Putamen (tissue), 1 donor: ENCODE measurements at regions not wholly inside any gene's neighbourhood (a gene's known extent, or its start where the extent isn't known, plus 50 kb on each side); places are given as distances from the start of the nearest gene placed in this dataset.
"Not testable (repeated sequence)": the region's sequence is repeated elsewhere in the genome, so short reads cannot be mapped to it uniquely, and the experiment has no call there.

ENCODE experiments used
- DNase-seq: peaks from one replicate; pipeline ENCODE4 v3.0.0-alpha.2; 2016; ENCODE audit warnings: low spot score

DNA sequence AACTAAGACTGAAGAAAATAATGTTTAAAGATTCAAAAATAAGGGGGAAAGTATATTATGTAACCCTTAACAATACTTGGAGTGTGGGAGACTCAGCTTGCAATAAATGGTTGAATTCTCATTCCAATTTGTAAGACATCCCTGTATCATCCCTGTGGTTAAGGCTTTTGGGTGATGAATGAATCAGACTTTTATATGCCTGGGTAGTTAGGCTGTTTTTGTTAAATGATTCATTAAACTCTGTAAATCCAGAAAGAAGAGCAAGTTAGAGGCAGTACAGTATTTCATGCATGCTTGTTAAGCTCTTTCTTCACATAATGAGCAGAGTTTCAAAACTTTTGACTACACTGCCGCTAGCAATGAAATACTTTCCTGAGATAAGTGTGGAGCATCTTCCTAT is 948.8 kb downstream of the SOCS6 start:
- no peak for DNase-seq

GRCh38 chr18:71233177-71233576 is 944.3 kb downstream of the SOCS6 start:
- no peak for DNase-seq

DNA sequence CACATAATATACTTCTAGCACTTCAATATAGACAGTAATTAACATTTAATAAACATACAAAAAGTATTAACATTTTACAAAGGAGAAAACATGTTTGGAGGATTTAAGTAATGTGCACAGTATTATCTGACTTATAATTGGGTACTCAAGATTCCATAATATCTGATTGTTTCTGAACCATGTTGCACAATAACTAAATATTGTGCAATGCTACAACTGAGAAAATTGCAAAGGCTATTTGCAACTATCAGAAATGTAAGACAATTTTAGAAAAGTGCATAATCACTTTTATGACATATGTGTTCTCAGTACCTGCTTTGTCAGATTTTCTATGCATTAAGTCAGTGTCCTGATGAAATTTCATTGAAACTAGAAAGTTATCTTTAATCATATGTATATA is 934.6 kb downstream of the SOCS6 start:
- DNase-seq: no peak

DNA sequence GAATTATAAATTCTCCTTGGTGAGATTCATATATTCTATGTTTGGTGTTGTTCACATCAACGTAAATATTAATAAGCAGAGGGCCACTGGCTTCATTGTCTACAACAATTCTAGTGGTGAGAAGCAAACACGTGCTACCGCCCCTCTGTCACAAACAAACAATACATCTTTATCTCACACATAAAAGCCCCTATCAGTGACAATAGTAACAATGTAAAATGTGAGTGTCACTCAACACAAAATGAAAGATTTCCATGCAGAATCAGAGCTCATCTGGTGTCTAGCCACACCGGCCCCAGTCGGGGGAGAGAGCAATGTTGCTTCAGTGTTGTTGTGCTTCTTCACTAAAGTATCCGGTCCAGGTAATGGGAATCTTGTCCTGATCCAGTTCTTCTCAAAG is 932.6 kb downstream of the SOCS6 start:
- DNase-seq: peak; percentile 37

DNA sequence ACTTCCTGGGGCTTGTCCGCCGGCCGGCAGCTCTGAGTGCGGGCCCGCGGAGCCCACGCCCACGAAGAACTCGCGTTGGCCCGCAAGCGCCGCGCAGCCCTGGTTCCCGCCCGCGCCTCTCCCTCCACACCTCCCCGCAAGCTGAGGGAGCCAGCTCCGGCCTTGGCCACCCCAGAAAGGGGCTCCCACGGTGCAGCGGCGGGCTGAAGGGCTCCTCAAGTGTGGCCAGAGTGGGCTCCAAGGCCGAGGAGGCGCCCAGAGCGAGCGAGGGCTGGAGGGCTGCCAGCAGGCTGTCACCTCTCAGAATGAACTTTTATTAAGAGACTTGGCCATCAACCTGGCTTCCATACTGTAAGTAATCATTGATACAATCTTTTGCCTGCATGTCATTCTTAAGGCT is 923.9 kb downstream of the SOCS6 start:
- DNase-seq: not testable (repeated sequence)

GRCh38 chr18:71212222-71212621 is 923.4 kb downstream of the SOCS6 start:
- no peak for DNase-seq

DNA sequence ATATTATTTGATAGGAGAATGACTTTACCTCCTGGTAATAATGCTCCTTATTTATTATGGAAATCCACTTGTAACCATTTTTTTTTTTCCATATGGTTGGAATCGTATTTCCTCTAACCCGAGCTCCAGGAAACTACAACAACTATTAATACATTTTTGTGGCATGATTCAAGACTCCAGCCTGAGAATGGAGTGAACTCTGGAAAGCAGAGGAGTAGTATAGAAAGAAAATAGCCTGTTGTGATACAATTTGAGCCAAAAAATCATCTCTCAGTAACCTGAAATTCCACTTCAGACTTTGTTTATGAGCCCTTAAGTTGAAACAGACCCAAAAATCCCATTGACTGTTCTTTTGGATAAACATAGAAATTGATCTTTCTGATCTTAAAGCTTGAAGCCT is 921.1 kb downstream of the SOCS6 start:
- no peak for DNase-seq

DNA sequence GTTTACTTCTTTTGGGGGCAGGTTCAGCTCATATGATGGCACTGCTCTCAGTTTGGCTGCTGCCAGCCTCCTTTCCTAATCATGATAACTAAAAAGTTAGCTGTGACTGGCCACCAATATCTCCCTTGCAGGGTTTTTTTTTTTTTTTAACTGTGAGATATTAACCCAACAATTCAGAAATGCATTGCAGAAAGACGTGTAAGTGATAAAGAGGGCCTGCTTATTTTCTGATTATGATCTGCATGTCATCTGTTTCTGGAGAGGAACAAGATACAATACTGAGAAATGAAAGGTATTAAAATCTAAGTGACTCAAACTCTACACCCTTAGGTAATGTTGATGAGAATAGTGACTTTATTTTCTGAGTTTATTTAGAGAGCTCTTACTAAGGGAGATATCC is 905.6 kb downstream of the SOCS6 start:
- no peak for DNase-seq

DNA sequence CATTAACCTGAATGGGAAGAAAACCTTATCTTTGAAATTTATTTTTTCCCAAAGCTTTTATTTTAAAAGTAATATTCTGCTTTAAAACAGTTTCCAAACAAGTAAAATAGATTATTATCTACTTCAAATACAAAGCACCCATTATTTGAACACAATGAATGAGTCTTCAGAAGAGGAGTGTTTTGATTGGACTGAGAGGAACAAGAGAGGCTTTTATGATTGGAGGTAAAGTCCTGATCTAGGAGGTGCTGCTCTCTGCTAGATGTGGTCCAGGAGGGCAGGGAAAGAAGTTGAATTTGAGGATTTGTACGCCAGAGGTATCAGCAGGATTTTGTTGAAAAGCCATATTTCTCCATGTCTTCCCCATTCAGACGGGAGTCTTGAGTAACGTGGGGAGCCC is 900.7 kb downstream of the SOCS6 start:
- peak; percentile 46 for DNase-seq

GRCh38 chr18:71168557-71169145 is 879.8 kb downstream of the SOCS6 start:
- DNase-seq: no peak

DNA sequence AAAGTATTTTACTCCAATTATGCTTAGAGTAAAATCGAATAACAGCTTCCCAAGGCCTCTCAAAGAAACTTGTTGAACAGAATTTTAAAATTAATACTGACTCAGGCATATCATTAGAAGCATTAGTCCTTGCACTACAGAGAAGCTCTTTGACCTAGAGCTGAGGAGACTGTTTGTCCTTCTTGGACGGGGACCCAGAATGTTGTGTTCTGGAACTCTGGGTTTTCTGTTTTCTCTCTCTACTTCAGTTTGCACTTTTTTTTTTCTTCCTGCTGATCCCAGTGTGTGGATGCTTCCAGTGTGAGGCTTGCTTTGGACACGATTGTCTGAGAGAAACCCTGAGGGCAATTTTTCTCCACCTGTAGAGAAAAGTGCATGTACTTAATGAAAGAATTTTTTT is 847.6 kb downstream of the SOCS6 start:
- DNase-seq: peak; percentile 48

DNA sequence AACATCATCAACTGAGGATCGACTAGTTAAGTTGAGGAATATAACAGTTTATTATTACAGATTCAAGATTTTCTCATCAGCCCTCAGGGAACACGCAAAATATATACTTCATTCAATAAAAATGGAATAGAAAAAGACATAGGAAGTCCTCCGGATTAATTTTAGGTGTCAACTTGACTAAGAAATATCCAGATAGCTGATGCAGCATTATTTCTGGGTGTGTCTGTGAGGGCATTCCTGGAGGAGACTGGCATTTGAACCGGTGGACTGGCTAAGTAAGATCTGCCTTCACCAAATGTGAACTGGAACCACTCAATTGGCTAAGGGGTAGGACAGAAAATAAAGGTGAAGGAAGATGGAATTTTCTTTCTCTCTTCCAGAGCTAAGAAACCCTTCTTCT is 845.3 kb downstream of the SOCS6 start:
- no peak for DNase-seq

DNA sequence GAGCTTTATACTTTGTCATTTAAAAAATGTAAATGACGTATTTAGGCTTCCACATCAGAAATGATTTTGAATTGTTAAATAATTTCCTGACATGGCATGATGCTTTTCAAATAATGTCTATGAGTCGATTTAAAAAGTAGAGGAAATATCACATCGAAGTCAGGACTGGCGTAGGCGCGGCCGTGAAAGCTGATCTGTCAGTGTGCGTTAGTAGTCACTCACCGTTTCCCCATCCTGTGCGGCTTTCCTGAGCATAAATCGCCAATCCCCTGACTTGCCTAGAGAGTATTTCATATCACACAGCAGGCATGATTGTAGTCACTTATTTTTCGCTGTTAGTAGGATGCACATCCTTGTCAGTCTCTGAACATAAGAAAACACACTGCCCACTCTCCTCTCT is 843.1 kb downstream of the SOCS6 start:
- no peak for DNase-seq

GRCh38 chr18:71130351-71130750 is 841.5 kb downstream of the SOCS6 start:
- peak; percentile 70 for DNase-seq

DNA sequence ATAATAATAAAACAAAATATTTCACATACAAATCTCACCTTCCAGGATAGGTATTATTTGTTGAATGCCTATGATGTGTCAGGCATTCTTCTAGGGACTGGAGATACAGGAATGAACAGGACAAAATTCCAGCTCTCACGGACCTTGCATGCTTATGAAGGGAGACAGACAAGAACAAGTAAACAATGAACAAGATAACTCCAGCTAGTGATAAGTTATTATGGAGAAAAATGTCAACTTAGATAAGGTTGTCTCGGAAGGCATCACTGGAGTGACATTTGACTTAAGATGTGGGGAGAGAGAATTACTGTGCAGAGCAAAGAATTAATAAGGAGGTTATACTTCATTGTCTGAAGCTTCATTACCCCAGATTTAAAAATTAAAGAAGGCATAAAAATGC is 836.7 kb downstream of the SOCS6 start:
- no peak for DNase-seq

DNA sequence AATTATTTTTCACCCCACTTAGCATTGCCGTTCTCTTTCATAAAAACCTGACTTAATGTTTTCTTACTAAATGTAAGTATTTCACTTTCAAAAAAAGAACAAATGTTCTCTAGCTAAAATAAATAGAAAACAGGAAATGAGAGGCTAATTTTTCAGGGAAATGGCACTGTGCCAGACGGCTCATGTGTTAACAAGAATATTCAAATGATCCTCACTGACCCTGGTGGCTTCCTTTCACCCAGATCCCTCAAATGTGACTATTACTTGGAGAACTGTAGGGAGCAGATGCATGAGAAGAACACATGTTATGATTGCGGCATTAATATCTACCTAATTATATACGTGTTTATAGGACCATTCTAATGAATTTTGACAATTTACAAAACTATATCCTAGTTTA is 827.7 kb downstream of the SOCS6 start:
- DNase-seq: no peak

GRCh38 chr18:71115261-71115660 is 826.4 kb downstream of the SOCS6 start:
- no peak for DNase-seq

GRCh38 chr18:71114550-71115210 is 825.8 kb downstream of the SOCS6 start:
- no peak for DNase-seq

DNA sequence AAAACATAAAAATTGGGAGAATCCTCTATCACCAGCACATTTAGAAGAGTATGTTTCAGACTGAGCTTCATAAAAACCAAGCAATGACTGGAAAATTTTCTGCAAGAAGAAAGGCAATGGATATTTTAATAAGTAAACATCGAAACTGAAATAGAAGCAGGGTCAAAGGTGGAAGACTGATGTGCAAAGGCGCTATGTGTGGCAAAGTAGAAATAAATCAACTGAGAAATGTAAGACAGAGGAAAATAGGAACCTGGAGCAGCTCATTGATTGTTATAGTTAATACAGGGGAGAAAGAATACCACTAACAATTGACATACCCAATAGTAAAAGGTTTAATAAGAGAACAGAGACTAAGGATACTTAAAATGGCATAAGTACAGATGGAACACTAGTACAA is 818.4 kb downstream of the SOCS6 start:
- DNase-seq: no peak

DNA sequence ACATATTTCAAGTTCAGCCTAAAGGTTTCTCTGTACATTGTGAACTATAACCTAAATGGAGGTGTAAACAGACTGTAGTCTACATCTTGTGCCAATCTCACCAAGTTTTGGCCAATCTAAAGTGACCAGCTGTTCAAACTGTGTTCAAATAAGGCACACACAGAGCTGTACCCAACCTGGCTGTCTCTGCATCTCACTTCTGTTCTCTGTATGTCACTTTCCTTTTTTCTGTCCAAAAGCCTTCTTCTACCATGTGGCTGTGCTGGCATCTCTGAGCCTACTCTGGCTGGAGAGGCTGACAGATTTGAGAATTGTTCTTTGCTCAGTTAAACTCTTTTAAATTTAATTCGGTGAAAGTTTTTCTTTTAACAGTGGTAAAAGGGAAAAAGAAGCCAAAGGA is 817.9 kb downstream of the SOCS6 start:
- no peak for DNase-seq

DNA sequence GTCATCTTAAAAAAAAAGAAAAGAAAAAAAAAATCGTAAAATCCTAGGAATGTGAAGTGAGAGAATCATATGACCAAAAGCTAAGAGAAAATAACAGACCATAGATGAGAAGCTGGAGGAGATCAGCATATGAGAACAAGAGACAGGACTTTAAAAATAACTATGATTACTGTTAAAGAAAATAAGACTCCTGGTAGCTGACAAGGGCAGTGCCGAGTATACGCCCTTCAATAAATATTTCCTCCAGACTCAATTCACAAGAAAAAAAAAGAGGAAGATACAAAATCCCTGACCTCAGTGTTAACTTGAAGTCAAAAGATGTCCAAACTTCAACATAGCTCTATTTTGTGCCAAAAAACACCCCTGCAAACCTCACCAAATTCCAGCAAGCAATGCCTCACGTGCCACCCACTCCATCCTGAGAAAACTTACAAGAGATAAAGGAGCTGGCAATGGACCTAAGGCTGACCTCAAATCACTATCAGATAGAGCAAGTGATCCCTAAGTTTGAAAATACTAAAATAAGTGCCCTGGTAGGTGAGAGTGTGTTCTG is 817.2 kb downstream of the SOCS6 start:
- DNase-seq: no peak

GRCh38 chr18:71105078-71105819 is 816.4 kb downstream of the SOCS6 start:
- no peak for DNase-seq

DNA sequence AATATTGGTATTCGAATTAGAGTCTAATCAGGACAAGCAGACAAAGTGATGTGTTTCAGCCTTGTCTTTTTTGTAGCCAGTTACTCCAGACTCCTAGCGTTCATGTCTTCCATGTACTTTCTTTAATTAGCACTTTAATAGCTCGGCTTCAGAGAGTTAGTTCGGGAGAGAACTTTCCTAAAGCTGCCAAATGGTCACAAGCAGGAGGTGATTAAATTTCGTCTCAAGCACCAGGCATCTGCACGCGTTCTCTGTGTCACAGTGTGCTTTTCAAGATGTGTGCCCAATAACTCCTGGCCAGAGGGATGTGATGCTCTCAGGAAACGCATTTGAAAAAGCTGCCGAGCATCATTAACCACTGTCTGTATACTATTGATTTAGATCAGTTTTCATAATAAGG is 790.8 kb downstream of the SOCS6 start:
- DNase-seq: no peak
